GM18909 (cell line): ENCODE measurements at regions not wholly inside any gene's neighbourhood (a gene's known extent, or its start where the extent isn't known, plus 50 kb on each side); places are given as distances from the start of the nearest gene placed in this dataset.
"Not testable (repeated sequence)": the region's sequence is repeated elsewhere in the genome, so short reads cannot be mapped to it uniquely, and the experiment has no call there.

ENCODE experiments used
- ATAC-seq: cut with Tn5 transposase; IDR thresholded peaks from one replicate; pipeline ENCODE4 v1.9.1; 2021; ENCODE audit warnings: mild to moderate bottlenecking; ENCODE audit not compliant: unreplicated experiment, poor library complexity

GRCh38 chr7:67655168-67655567 is 658.5 kb downstream of the TYW1 start:
- ATAC-seq: no peak

- no peak for ATAC-seq
Observed at GRCh38 chr7:67659091-67659490, 662.5 kb downstream of the TYW1 start.

DNA sequence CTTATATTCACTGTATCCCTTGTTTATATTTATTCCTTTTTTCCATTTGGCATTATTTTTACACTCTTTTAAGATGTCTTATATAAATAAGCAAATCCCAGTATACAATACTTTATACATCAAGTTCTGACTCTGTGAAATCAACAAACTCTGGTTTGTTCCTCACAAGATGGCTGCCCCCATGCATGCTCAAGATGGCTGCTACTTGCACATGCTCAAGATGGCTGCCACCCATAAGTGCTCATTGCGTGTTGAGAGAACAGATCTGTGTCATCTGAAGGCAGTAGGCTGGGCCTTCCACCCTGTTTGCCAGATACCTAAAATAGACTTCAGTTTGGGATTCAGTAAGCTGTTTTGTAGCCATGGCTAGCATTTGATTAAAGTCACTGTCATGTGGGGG is 666.2 kb downstream of the TYW1 start:
- ATAC-seq: no peak

DNA sequence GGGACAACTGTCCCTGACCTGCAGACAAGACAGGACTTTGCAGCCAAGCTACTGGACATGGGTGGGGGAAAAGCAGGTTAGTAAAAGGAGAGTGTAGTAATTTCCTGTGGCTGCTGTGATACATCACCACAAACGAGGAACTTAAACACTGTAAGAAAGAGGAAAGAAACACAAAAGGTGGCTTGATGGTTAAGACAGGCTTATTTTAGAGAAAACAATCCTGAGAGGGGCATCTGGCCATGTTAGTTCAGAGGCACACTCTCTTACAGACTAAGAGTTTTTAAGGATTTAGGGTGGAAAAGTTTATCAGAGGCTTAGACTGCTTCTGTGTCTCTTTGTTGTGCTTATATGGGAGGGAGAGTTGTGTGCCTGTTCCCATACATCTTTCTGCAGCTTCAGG is 667.0 kb downstream of the TYW1 start:
- ATAC-seq: no peak

- ATAC-seq: not testable (repeated sequence)
Observed at GRCh38 chr7:67666359-67666758, 669.7 kb downstream of the TYW1 start.

- no peak for ATAC-seq
Observed at GRCh38 chr7:67671006-67671548, 674.4 kb downstream of the TYW1 start.

GRCh38 chr7:67673861-67674260 is 677.2 kb downstream of the TYW1 start:
- no peak for ATAC-seq

DNA sequence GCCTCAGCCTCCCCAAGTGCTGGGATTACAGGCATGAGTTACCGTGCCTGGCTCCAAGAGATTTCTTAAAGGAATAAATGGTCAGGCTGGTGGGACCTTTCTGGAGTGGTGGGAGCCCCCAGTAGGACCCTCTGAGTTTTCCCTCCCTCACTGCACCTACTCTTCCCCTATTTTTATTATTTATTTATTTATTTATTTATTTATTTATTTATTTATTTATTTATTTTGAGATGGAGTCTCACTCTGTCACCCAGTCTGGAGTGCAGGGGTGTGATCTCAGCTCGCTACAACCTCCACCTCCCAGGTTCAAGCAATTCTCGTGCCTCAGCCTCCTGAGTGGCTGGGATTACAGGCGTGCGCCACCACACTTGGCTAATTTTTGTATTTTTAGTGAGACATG is 678.2 kb downstream of the TYW1 start:
- not testable (repeated sequence) for ATAC-seq

- no peak for ATAC-seq
Observed at GRCh38 chr7:67675971-67676370, 679.3 kb downstream of the TYW1 start.

- ATAC-seq: no peak
Observed at GRCh38 chr7:67678419-67678818, 681.8 kb downstream of the TYW1 start.

DNA sequence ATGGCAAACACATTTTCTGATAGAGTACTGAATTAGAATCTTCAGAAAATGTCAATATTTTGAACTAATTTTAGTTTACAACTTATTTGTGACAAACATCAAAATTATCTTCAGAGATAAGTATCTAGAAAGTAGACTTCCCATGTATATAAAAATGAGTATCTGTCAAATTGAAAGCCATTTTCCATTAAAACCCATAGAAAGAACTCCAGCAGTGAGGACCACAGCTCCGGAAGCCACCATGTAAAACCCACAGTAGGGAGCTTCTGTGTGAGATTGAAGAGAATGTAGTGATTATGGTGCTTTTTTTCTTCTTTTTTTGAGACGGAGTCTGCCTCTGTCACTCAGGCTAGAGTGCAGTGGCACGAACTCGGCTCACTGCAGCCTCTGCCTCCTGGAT is 687.0 kb downstream of the TYW1 start:
- ATAC-seq: no peak

- ATAC-seq: no peak
Observed at GRCh38 chr7:67690700-67691099, 694.1 kb downstream of the TYW1 start.

GRCh38 chr7:67692425-67692824 is 695.8 kb downstream of the TYW1 start:
- no peak for ATAC-seq

GRCh38 chr7:67696124-67696523 is 699.5 kb downstream of the TYW1 start:
- no peak for ATAC-seq

DNA sequence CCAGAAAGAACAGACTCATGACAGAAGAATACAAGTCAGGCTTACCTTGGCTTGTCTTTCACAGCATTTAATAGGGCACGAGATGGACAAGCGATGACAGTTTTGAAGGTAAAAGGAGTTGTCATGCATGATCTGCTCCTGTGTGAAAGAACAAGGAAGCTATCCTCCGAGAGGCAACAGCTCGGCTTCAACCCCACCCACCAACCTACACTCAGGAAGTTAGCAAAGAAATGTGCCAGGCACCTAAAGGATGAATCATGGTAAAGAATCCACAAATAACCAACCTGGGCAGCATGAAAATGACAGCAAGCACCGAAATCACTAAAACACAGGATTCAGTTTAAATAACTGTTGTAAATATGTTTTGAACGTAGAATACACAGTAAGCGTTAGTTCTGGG is 700.2 kb downstream of the TYW1 start:
- ATAC-seq: no peak

- ATAC-seq: no peak
Observed at GRCh38 chr7:67698354-67698753, 701.7 kb downstream of the TYW1 start.

DNA sequence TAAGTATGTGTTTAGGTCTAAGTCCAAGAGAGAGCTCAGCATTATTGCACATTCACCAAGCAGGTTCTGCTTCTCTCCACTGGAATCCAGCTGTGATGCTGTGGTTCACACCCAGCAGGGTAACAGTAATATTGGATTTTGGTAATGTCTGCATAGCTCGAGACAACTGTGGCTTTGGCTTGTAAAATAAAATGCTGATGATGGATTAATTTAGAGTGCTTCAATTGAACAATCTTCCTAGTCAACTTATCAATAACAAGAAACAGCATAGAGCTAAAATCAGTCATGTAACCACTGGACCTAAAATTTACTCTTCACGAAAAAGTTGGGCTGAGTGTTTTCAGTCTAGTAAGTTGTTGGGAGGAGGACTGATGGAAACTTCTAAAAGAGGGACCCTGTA is 709.2 kb downstream of the TYW1 start:
- no peak for ATAC-seq

DNA sequence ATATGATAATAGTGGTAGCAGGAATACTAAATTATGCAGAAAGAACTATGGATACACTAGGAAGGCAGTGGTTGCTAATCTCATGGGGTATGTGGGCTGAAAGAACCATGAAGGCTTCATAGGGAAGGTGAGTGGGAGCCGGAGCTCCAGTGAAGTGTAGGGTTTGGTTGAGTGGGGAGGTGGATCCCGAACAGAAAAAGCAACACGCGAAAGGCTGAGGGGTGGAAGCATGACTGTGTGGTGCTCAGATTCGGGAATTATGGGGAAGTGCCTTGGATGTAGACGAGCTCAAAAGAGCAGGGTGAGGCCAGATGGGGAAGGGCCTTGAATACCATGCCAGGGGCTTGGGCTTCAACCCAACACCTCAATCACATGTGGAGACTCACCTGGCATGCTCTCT is 715.1 kb downstream of the TYW1 start:
- no peak for ATAC-seq

GRCh38 chr7:67713451-67714056 is 716.9 kb downstream of the TYW1 start:
- ATAC-seq: no peak

- ATAC-seq: no peak
Observed at GRCh38 chr7:67716729-67717128, 720.1 kb downstream of the TYW1 start.

DNA sequence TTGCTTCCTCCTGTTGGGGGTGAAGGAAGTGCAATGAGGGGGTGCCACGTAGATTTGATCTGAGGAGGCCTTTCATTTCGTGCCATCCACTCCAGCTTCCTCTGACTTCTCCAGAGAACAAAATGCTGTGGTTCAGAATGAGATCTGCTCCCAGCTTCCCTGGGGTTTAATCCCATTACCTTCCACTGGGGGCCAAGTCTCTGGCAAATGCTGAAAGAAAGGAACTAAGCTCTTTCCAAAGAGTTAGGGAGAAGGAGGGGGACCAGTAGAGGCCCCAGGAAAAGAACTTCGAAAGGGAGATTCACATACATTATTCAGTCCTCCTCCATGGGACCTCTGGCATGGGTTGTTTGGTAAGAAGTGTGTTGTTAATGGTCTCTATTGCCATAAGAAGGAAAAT is 727.0 kb downstream of the TYW1 start:
- ATAC-seq: no peak

DNA sequence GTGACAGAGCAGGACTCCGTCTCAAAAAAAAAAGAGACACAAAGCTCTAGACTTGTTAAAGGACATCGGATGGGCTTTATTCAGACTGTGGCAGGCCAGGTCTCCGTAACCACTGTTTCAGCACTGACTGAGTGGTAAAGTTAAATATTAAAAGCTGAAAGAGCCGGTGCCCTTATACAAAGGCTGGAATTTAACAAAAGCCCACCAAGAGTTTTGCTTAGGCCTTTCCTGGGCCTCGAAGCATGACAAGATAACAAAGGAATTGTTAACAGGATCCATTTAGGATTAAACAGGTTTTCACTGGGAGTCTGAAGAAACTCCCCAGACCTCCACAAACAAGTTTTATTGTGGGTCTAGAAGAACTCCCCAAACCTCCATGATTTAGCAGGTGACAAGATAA is 727.8 kb downstream of the TYW1 start:
- no peak for ATAC-seq

DNA sequence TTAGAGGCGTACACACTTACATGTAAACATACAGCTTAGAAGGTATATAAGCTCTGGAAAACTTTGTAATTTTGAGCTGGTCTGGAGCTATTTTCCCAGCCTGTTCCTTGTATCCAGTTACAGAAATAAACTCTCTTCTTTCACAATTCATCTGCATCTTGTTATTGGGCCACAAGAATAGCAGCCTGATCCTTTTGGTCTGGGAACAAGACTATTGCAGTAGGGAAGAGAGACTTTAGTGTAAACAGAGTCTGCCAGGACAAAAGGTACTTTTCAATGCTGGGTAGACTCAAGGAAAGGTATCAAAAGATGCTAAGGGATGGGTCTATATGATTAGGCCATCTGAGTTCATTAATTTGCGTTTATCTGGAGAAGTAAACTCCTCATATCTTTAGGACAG is 728.3 kb downstream of the TYW1 start:
- ATAC-seq: no peak
